Ovary (tissue), 7 donors: ENCODE measurements at regions not wholly inside any gene's neighbourhood (a gene's known extent, or its start where the extent isn't known, plus 50 kb on each side); places are given as distances from the start of the nearest gene placed in this dataset.

Source experiments
- DNase-seq, 5 donors: peaks; one replicate each; pipeline ENCODE4 v3.0.0-alpha.2; 2019 to 2020
- H3K27ac ChIP-seq, 2 donors: fragments of 200-600 bp; one replicate each; pipeline versions ENCODE4 v1.5.1 to v1.8.0; 2019 to 2022
- H3K27me3 ChIP-seq: fragments of 200-600 bp; one replicate; pipeline ENCODE4 v1.8.0; 2022
- H3K36me3 ChIP-seq: fragments of 200-600 bp; sonication (generic); one replicate; pipeline ENCODE4 v1.5.1; 2019
- H3K4me1 ChIP-seq: one replicate; pipeline ENCODE4 v1.8.1; 2013; ENCODE audit warnings: mild to moderate bottlenecking, moderate library complexity; ENCODE audit not compliant: insufficient read depth
- H3K4me3 ChIP-seq: fragments of 200-600 bp; sonication (generic); one replicate; pipeline ENCODE4 v1.5.1; 2017
- H3K9me3 ChIP-seq, 2 donors: fragments of 200-600 bp in 1 of 2; sonication (generic) in 1 of 2; one replicate each; pipeline versions ENCODE4 v1.5.1 to v1.8.1; 2013 to 2019; ENCODE audit warnings: mild to moderate bottlenecking in 1 of 2, moderate library complexity in 1 of 2
- CTCF ChIP-seq, 3 donors: fragments of 450-650 bp in 2 of 3; fragments of 200-600 bp in 1 of 3; IDR thresholded peaks; one replicate each; pipeline versions ENCODE4 v1.5.1 to v1.8.0; 2016 to 2022; ENCODE audit warnings: antibody characterized with exemption in 3 of 3, mild to moderate bottlenecking in 1 of 3
- EP300 ChIP-seq: sonication (generic); formaldehyde crosslinking; IDR thresholded peaks from one replicate; pipeline ENCODE4 v1.6.1; 2017; ENCODE audit warnings: antibody characterized with exemption
- POLR2A ChIP-seq: fragments of 450-650 bp; IDR thresholded peaks from one replicate; pipeline ENCODE4 v1.6.1; 2017; ENCODE audit warnings: antibody characterized with exemption, mild to moderate bottlenecking, moderate library complexity
- WGBS, 3 donors: extraction: QIAGEN DNeasy Blood & Tissue Kit in 1 of 3; methylation state at CpG; one replicate each; pipeline versions ENCODE4 v1.1.5 to v1.1.7; 2013 to 2017; 5-methylcytosine and 5-hydroxymethylcytosine counted together
- intact Hi-C, 4 donors: fragments of 100-400 bp; cut with DNase I; formaldehyde crosslinking; loops; one replicate each; pipeline versions ENCODE4 v1.11.0 to v1.15.1; 2022 to 2023
- donor health status: DM: no; HTN: no; CAD: no; lungs with moderate emphysema.
- donor health status: DM: no; HTN: no; CAD: no.
- donor health status: Bipolar disorder and iron deficiency.
- donor health status: DM: no; HTN: no; CAD: no.
- donor health status: DM: yes; HTN: yes; CAD: no.

- no peaks in the 10 kb centered on the region for H3K9me3 ChIP-seq
- H3K4me1 ChIP-seq, result peaks cover 4% of the 10 kb centered on the region
- H3K27ac ChIP-seq, result no peak overlapping the region
- no peak for DNase-seq
- no peak overlapping the region for H3K4me3 ChIP-seq
- H3K27me3 ChIP-seq, result no peaks in the 10 kb centered on the region
- 93 to 95% (median 94%) methylated on average over 5 of the region's 5 CpGs for WGBS, 3 donors
- intact Hi-C loops, result no loop called here
- no peaks in the 10 kb centered on the region for H3K36me3 ChIP-seq
- TF ChIP-seq CTCF (IDR thresholded peaks at IDR 0.05), result no peak
- no peak for TF ChIP-seq EP300
- TF ChIP-seq POLR2A, result no peak
Measured at GRCh38 chr6:147737115-147737514, 228.6 kb downstream of the SAMD5 start.

- Histone ChIP-seq H3K27ac (no peak overlapping the region), H3K36me3 (no peaks in the 10 kb centered on the region), H3K9me3 (no peaks in the 10 kb centered on the region), H3K4me1 (peaks cover 4% of the 10 kb centered on the region), H3K4me3 (no peak overlapping the region), H3K27me3 (no peaks in the 10 kb centered on the region)
- 40 to 46% (median 45%) methylated on average over 8 of the region's 8 CpGs for WGBS, 3 donors
- DNase-seq, result no peak
- intact Hi-C loops, result no loop called here
- TF ChIP-seq POLR2A (no peak), EP300 (no peak), CTCF (IDR thresholded peaks at IDR 0.05) (no peak)
Measured at GRCh38 chr6:147738099-147738498, 229.6 kb downstream of the SAMD5 start.

- Histone ChIP-seq H3K27me3 (no peaks in the 10 kb centered on the region), H3K9me3 (no peaks in the 10 kb centered on the region), H3K36me3 (no peaks in the 10 kb centered on the region), H3K4me3 (no peak overlapping the region), H3K4me1 (peaks cover 4% of the 10 kb centered on the region), H3K27ac (no peak overlapping the region)
- no peak for TF ChIP-seq EP300
- TF ChIP-seq POLR2A, result no peak
- no peak for TF ChIP-seq CTCF (IDR thresholded peaks at IDR 0.05)
- DNase-seq, result no peak
- WGBS, 3 donors, result 0 to 8% (median 2%) methylated on average over 3 of the region's 3 CpGs
- intact Hi-C loops, result no loop called here
Measured at GRCh38 chr6:147738516-147739162, 230.1 kb downstream of the SAMD5 start.

GRCh38 chr6:147740326-147740725 is 231.8 kb downstream of the SAMD5 start:
- no peaks in the 10 kb centered on the region for H3K36me3 ChIP-seq
- H3K4me3 ChIP-seq, result no peak overlapping the region
- TF ChIP-seq POLR2A (no peak), CTCF (IDR thresholded peaks at IDR 0.05) (no peak), EP300 (no peak)
- H3K9me3 ChIP-seq, result no peaks in the 10 kb centered on the region
- peaks cover 4% of the 10 kb centered on the region for H3K4me1 ChIP-seq
- no peak overlapping the region for H3K27ac ChIP-seq
- H3K27me3 ChIP-seq, result no peaks in the 10 kb centered on the region
- no peak for DNase-seq
- 85 to 94% (median 92%) methylated on average over 3 of the region's 3 CpGs for WGBS, 3 donors
- intact Hi-C loops, result no loop called here
